ENCODE measurements at regions not wholly inside any gene's neighbourhood (a gene's known extent, or its start where the extent isn't known, plus 50 kb on each side); places are given as distances from the start of the nearest gene placed in this dataset.
A peak's percentile ranks its signal among the peaks of the same experiment; 100 is the strongest.

- peaks cover 3% of the 10 kb centered on the region for H3K4me1 Mint-ChIP-seq
- DNase-seq: no peak
- no peaks in the 10 kb centered on the region for H3K27me3 Mint-ChIP-seq (ENCODE audit: insufficient read depth)
- Histone ChIP-seq H3K9me3 (ENCODE audit: control insufficient read depth, low read length) (no peaks in the 10 kb centered on the region), H3K27ac (ENCODE audit: low read depth, low read length) (no peak overlapping the region), H3K9ac (ENCODE audit: extremely low read depth, low read length, poor library complexity, severe bottlenecking) (no peak overlapping the region), H3K36me3 (ENCODE audit: control insufficient read depth, insufficient read depth, low read length) (no peaks in the 10 kb centered on the region), H3K27me3 (ENCODE audit: control insufficient read depth, insufficient read depth, low read length, poor library complexity, severe bottlenecking) (no peaks in the 10 kb centered on the region), H3K4me3 (ENCODE audit: low read length) (no peak overlapping the region), H3K4me1 (ENCODE audit: control insufficient read depth, insufficient read depth, low read length) (no peaks in the 10 kb centered on the region)
- H3K36me3 Mint-ChIP-seq (ENCODE audit: low read depth): no peaks in the 10 kb centered on the region
- no peak overlapping the region for H3K27ac Mint-ChIP-seq
- H3K4me3 Mint-ChIP-seq: no peak overlapping the region
- no peaks in the 10 kb centered on the region for H3K9me3 Mint-ChIP-seq
- TF ChIP-seq CTCF (conservative IDR thresholded peaks at IDR 0.05): no peak
- 89 to 92% methylated on average over 4 to 5 of the region's 5 CpGs for WGBS, 2 experiments (ENCODE audit: insufficient coverage in 1 of 2, insufficient read length in 1 of 2)
These were observed 67.1 kb upstream of the PPP2R2B start for GRCh38 chr5:146945617-146946084.

- H3K36me3 Mint-ChIP-seq (ENCODE audit: low read depth): no peaks in the 10 kb centered on the region
- TF ChIP-seq CTCF (conservative IDR thresholded peaks at IDR 0.05): peak; percentile 78
- no peaks in the 10 kb centered on the region for H3K27me3 ChIP-seq (ENCODE audit: control insufficient read depth, insufficient read depth, low read length, poor library complexity, severe bottlenecking)
- H3K27ac Mint-ChIP-seq: no peak overlapping the region
- no peaks in the 10 kb centered on the region for H3K9me3 Mint-ChIP-seq
- H3K4me3 Mint-ChIP-seq: no peak overlapping the region
- H3K36me3 ChIP-seq (ENCODE audit: control insufficient read depth, insufficient read depth, low read length): no peaks in the 10 kb centered on the region
- peaks cover 3% of the 10 kb centered on the region for H3K4me1 Mint-ChIP-seq
- H3K27ac ChIP-seq (ENCODE audit: low read depth, low read length): no peak overlapping the region
- no peaks in the 10 kb centered on the region for H3K27me3 Mint-ChIP-seq (ENCODE audit: insufficient read depth)
- H3K9me3 ChIP-seq (ENCODE audit: control insufficient read depth, low read length): no peaks in the 10 kb centered on the region
- WGBS, 2 experiments (ENCODE audit: insufficient coverage in 1 of 2, insufficient read length in 1 of 2): 88 to 91% methylated on average over 6 to 7 of the region's 7 CpGs
- no peak overlapping the region for H3K4me3 ChIP-seq (ENCODE audit: low read length)
- no peak overlapping the region for H3K9ac ChIP-seq (ENCODE audit: extremely low read depth, low read length, poor library complexity, severe bottlenecking)
- DNase-seq: peak; percentile 74
- no peaks in the 10 kb centered on the region for H3K4me1 ChIP-seq (ENCODE audit: control insufficient read depth, insufficient read depth, low read length)
These were observed 68.8 kb upstream of the PPP2R2B start for GRCh38 chr5:146947181-146947941.

GRCh38 chr5:146948666-146949065 lies 70.1 kb upstream of the PPP2R2B start:
- no peak overlapping the region for H3K4me3 ChIP-seq (ENCODE audit: low read length)
- no peak overlapping the region for H3K4me3 Mint-ChIP-seq
- no peak overlapping the region for H3K27ac ChIP-seq (ENCODE audit: low read depth, low read length)
- no peak overlapping the region for H3K9ac ChIP-seq (ENCODE audit: extremely low read depth, low read length, poor library complexity, severe bottlenecking)
- H3K36me3 ChIP-seq (ENCODE audit: control insufficient read depth, insufficient read depth, low read length): no peaks in the 10 kb centered on the region
- H3K36me3 Mint-ChIP-seq (ENCODE audit: low read depth): no peaks in the 10 kb centered on the region
- H3K9me3 Mint-ChIP-seq: no peaks in the 10 kb centered on the region
- H3K9me3 ChIP-seq (ENCODE audit: control insufficient read depth, low read length): no peaks in the 10 kb centered on the region
- H3K4me1 Mint-ChIP-seq: peaks cover 3% of the 10 kb centered on the region
- no peak overlapping the region for H3K27ac Mint-ChIP-seq
- H3K4me1 ChIP-seq (ENCODE audit: control insufficient read depth, insufficient read depth, low read length): no peaks in the 10 kb centered on the region
- no peak for DNase-seq
- no peaks in the 10 kb centered on the region for H3K27me3 ChIP-seq (ENCODE audit: control insufficient read depth, insufficient read depth, low read length, poor library complexity, severe bottlenecking)
- H3K27me3 Mint-ChIP-seq (ENCODE audit: insufficient read depth): no peaks in the 10 kb centered on the region
- TF ChIP-seq CTCF (conservative IDR thresholded peaks at IDR 0.05): no peak

Measured in endodermal cell (in vitro differentiated cells).